SK-N-SH (cell line): ENCODE measurements at regions not wholly inside any gene's neighbourhood (a gene's known extent, or its start where the extent isn't known, plus 50 kb on each side); places are given as distances from the start of the nearest gene placed in this dataset.
"Not testable (repeated sequence)": the region's sequence is repeated elsewhere in the genome, so short reads cannot be mapped to it uniquely, and the experiment has no call there.

Experiments used
- CTCF ChIP-seq: fragments of 200-600 bp; sonication (generic); IDR thresholded peaks from 2 replicates; pipeline ENCODE4 v1.6.1; 2017; ENCODE audit warnings: antibody characterized with exemption, mild to moderate bottlenecking, moderate library complexity
- EP300 ChIP-seq, 2 experiments: IDR thresholded peaks; 2 replicates each; pipeline versions ENCODE4 v1.4.0 to v1.6.1; 2012; ENCODE audit warnings: borderline replicate concordance in 1 of 2, low read depth in 1 of 2, low read length in 1 of 2
- JUND ChIP-seq: IDR thresholded peaks from 2 replicates; pipeline ENCODE4 v1.4.0; 2012
- POLR2AphosphoS5 ChIP-seq: IDR thresholded peaks from 2 replicates; pipeline ENCODE4 v1.6.1; 2012; ENCODE audit warnings: low read depth, low read length
- SMC3 ChIP-seq: IDR thresholded peaks from 2 replicates; pipeline ENCODE4 v1.6.1; 2012; ENCODE audit warnings: low read depth, low read length, improper control_type of control experiment
- TAF1 ChIP-seq: IDR thresholded peaks from 2 replicates; pipeline ENCODE4 v1.6.1; 2012; ENCODE audit warnings: low read depth, mild to moderate bottlenecking, low read length, moderate library complexity, borderline replicate concordance

GRCh38 chr21:10346249-10346648 lies 175.1 kb upstream of the TPTE start:
- TF ChIP-seq JUND; EP300 (IDR thresholded peaks at IDR 0.05; ENCODE audit: borderline replicate concordance in 1 of 2, low read depth in 1 of 2, low read length in 1 of 2); TAF1; POLR2AphosphoS5; SMC3; CTCF: not testable (repeated sequence)
